HepG2 (cell line): ENCODE measurements at regions not wholly inside any gene's neighbourhood (a gene's known extent, or its start where the extent isn't known, plus 50 kb on each side); places are given as distances from the start of the nearest gene placed in this dataset.

Experiments used
- ATAC-seq: fragments of 200-7000 bp; cut with Tn5 transposase; 3 replicates; pipeline ENCODE4 v1.9.1; 2020; ENCODE audit warnings: mild to moderate bottlenecking, moderate library complexity
- BruUV-seq: library from RNA; stranded (reverse); fragments of 400-500 nt; replicated peaks from 2 replicates; lab custom pipeline; 2021; lab: Mats Ljungman, UMichigan
- CTCF ChIA-PET: fragments of 300-600 bp; formaldehyde crosslinking; extraction: SDS; loops from one replicate; lab custom pipeline; 2021; ENCODE audit warnings: low total read pairs, inconsistent platforms, low intra/inter-chr PET ratio; lab: Yijun Ruan, JAX
- POLR2A ChIA-PET: fragments of 350-600 bp; sonication (Branson Sonifier 250); formaldehyde crosslinking; loops from one replicate; lab custom pipeline; 2020; ENCODE audit warnings: antibody characterized with exemption, inconsistent platforms; lab: Yijun Ruan, JAX
- DNase-seq: peaks from one replicate; pipeline ENCODE4 v3.0.0-alpha.2; 2015; ENCODE audit warnings: low spot score
- FAIRE-seq: peaks from 3 replicates; lab custom pipeline; 2011; peaks lifted over from hg19 to GRCh38; lab: Jason Lieb, UNC
- H2AFZ ChIP-seq: one replicate; pipeline ENCODE4 v1.6.1; 2011; ENCODE audit warnings: low read length, inconsistent platforms
- H3K27ac ChIP-seq: fragments of 300-600 bp; 3 replicates; pipeline ENCODE4 v1.8.0; 2011; ENCODE audit warnings: mixed run types, mild to moderate bottlenecking, mixed read lengths, low read length, inconsistent platforms; ENCODE audit not compliant: insufficient read depth; ENCODE audit errors: extremely low read length
- H3K27me3 ChIP-seq, 2 experiments: fragments of 200-600 bp in 1 of 2; 2 replicates in 1 of 2; 3 replicates in 1 of 2; pipeline versions ENCODE4 v1.6.0 to v1.8.0; 2011; ENCODE audit warnings: low read length in 2 of 2, mild to moderate bottlenecking in 2 of 2, moderate library complexity in 2 of 2, inconsistent platforms in 1 of 2; ENCODE audit not compliant: insufficient read depth in 2 of 2, control insufficient read depth in 1 of 2
- H3K36me3 ChIP-seq, 2 experiments: fragments of 200-600 bp in 1 of 2; replicated peaks in 1 of 2; 2 replicates in 1 of 2; 3 replicates in 1 of 2; pipeline versions ENCODE4 v1.5.1 to v1.8.0; 2011; ENCODE audit warnings: low read length in 2 of 2, inconsistent platforms in 1 of 2; ENCODE audit not compliant: insufficient read depth in 2 of 2, control insufficient read depth in 1 of 2
- H3K4me1 ChIP-seq: 2 replicates; pipeline ENCODE4 v1.5.1; 2012; ENCODE audit warnings: low read length, inconsistent platforms; ENCODE audit not compliant: insufficient read depth
- H3K4me2 ChIP-seq: 2 replicates; pipeline ENCODE4 v1.6.0; 2011; ENCODE audit warnings: low read depth, low read length, inconsistent platforms
- H3K4me3 ChIP-seq, 3 experiments: fragments of 200-600 bp in 1 of 3; sonication (generic), shearing (Covaris generic) in 1 of 3; replicated peaks in 1 of 3; 2 replicates each; pipeline ENCODE4 v1.5.1; 2011 to 2016; ENCODE audit warnings: low read length in 3 of 3, inconsistent platforms in 2 of 3, low read depth in 2 of 3, mild to moderate bottlenecking in 2 of 3, control low read depth in 1 of 3, mixed read lengths in 1 of 3; ENCODE audit not compliant: insufficient read depth in 1 of 3
- H3K79me2 ChIP-seq: one replicate; pipeline ENCODE4 v1.6.1; 2011; ENCODE audit warnings: low read length, inconsistent platforms; ENCODE audit not compliant: insufficient read depth
- H3K9ac ChIP-seq: 2 replicates; pipeline ENCODE4 v1.6.0; 2011; ENCODE audit warnings: mild to moderate bottlenecking, low read depth, low read length, inconsistent platforms; ENCODE audit not compliant: insufficient read depth
- H3K9me3 ChIP-seq: 2 replicates; pipeline ENCODE4 v1.5.1; 2012; ENCODE audit warnings: mild to moderate bottlenecking, low read length
- H4K20me1 ChIP-seq: 2 replicates; pipeline ENCODE4 v1.6.0; 2011; ENCODE audit warnings: inconsistent platforms, mild to moderate bottlenecking, low read length, moderate library complexity; ENCODE audit not compliant: insufficient read depth
- CENPT ChIP-seq: sonication (generic); formaldehyde crosslinking; IDR thresholded peaks from 2 replicates; pipeline ENCODE4 v1.8.0; 2022; ENCODE audit warnings: low read depth, mild to moderate bottlenecking, moderate library complexity, missing genetic modification reagents
- KAT8 ChIP-seq: IDR thresholded peaks from 2 replicates; pipeline ENCODE4 v1.6.1; 2016; ENCODE audit warnings: missing genetic modification reagents, missing compliant biosample characterization
- KMT2B ChIP-seq: IDR thresholded peaks from 2 replicates; pipeline ENCODE4 v1.6.1; 2016; ENCODE audit warnings: missing genetic modification reagents, missing compliant biosample characterization
- PCBP1 ChIP-seq: fragments of 200-400 bp; formaldehyde crosslinking; IDR thresholded peaks from 2 replicates; pipeline ENCODE4 v1.6.1; 2017; ENCODE audit warnings: mild to moderate bottlenecking, low read depth, low read length, borderline replicate concordance
- SNAI1 ChIP-seq: sonication (generic); formaldehyde crosslinking; IDR thresholded peaks from 2 replicates; pipeline ENCODE4 v1.5.0; 2020; ENCODE audit warnings: mild to moderate bottlenecking, missing genetic modification reagents, borderline replicate concordance
- SOX5 ChIP-seq: IDR thresholded peaks from 2 replicates; pipeline ENCODE4 v1.6.1; 2016; ENCODE audit warnings: borderline replicate concordance
- SUZ12 ChIP-seq: fragments of 150-350 bp; IDR thresholded peaks from 2 replicates; pipeline ENCODE4 v1.6.1; 2014; ENCODE audit warnings: low read depth, low read length
- TARDBP ChIP-seq: sonication (generic); formaldehyde crosslinking; IDR thresholded peaks from 2 replicates; pipeline ENCODE4 v1.8.0; 2022; ENCODE audit warnings: mild to moderate bottlenecking, missing genetic modification reagents
- U2AF1 ChIP-seq: fragments of 200-400 bp; formaldehyde crosslinking; optimal IDR thresholded peaks from 2 replicates; pipeline ENCODE3; 2017; ENCODE audit warnings: mild to moderate bottlenecking, low read depth, low read length
- ZFP36L2 ChIP-seq: sonication (generic); formaldehyde crosslinking; IDR thresholded peaks from 2 replicates; pipeline ENCODE4 v1.4.0; 2020; ENCODE audit warnings: missing genetic modification reagents
- ZIK1 ChIP-seq: sonication (generic); formaldehyde crosslinking; IDR thresholded peaks from 2 replicates; pipeline ENCODE4 v1.5.0; 2020; ENCODE audit warnings: mild to moderate bottlenecking, low read depth, missing genetic modification reagents, borderline replicate concordance
- ZNF350 ChIP-seq: sonication (generic); formaldehyde crosslinking; IDR thresholded peaks from 2 replicates; pipeline ENCODE4 v1.4.0; 2020; ENCODE audit warnings: mild to moderate bottlenecking, low read depth, missing genetic modification reagents, borderline replicate concordance
- ZNF430 ChIP-seq: sonication (generic); formaldehyde crosslinking; IDR thresholded peaks from 2 replicates; pipeline ENCODE4 v1.9.0; 2021; ENCODE audit warnings: mild to moderate bottlenecking, missing genetic modification reagents
- ZNF567 ChIP-seq: sonication (generic); formaldehyde crosslinking; IDR thresholded peaks from 2 replicates; pipeline ENCODE4 v1.8.1; 2023; ENCODE audit warnings: mild to moderate bottlenecking, missing genetic modification reagents, borderline replicate concordance
- ZNF841 ChIP-seq: sonication (generic); formaldehyde crosslinking; IDR thresholded peaks from 2 replicates; pipeline ENCODE4 v1.8.1; 2023; ENCODE audit warnings: missing genetic modification reagents, borderline replicate concordance
- WGBS: methylation state at CpG from one replicate; pipeline ENCODE4 v1.1.6; 2017; ENCODE audit warnings: low lambda C conversion rate; 5-methylcytosine and 5-hydroxymethylcytosine counted together
- in situ Hi-C: cut with HindIII; loops from 2 replicates; pipeline ENCODE4 v1.10.0; 2017; ENCODE audit warnings: low pct_unique_long_range_greater_than_20kb; ENCODE audit not compliant: extremely low pct_ligation_motif_present
- intact Hi-C: fragments of 100-400 bp; cut with micrococcal nuclease; formaldehyde crosslinking; loops from one replicate; pipeline ENCODE4 v1.10.0; 2022; ENCODE audit not compliant: unreplicated experiment
- TF ChIP-seq, protein P1 (sequence below): sonication (generic); formaldehyde crosslinking; IDR thresholded peaks from 2 replicates; pipeline ENCODE4 v1.4.0; 2020; ENCODE audit warnings: low read depth, mild to moderate bottlenecking, missing genetic modification reagents

DNA sequence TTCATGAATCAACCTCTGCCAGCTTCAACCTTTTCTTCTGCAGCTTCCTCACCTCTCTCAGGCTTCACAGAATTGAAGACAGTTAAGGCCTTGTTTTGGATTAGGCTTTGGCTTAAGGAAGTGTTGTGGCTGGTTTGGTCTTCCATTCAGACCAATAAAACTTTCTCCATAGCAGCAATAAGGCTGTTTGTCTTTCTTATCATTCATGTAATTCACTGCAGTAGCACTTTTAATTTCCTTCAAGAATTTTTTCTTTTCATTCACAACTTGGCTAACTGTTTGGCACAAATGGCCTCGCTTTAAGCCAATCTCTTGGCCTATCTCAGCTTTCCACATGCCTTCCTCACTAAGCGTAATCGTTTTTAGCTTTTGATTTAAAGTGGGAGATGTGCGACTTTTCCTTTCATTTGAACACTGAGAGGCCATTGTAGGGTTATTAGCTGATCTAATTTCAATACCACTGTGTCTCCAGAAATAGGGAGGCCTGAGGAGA lies 229.5 kb downstream of the IPO8 start:
- H3K79me2 ChIP-seq = no peaks in the 10 kb centered on the region
- ATAC-seq (no peak), FAIRE-seq (no peak), DNase-seq (no peak)
- 46% methylated on average over 4 of the region's 4 CpGs for WGBS
- H3K4me3 ChIP-seq = no peak overlapping the region
- H2AFZ ChIP-seq = peak overlapping the region; percentile 40
- no peaks in the 10 kb centered on the region for H3K36me3 ChIP-seq
- TF ChIP-seq ZFP36L2 (CRISPR knock-in tag) (no peak), SOX5 (CRISPR knock-in tag) (no peak), ZNF567 (CRISPR knock-in tag) (no peak), SUZ12 (no peak), ZNF430 (CRISPR knock-in tag) (no peak), SNAI1 (no peak), KMT2B (CRISPR knock-in tag) (no peak), CENPT (CRISPR knock-in tag) (no peak), KAT8 (CRISPR knock-in tag) (no peak), ZNF350 (CRISPR knock-in tag) (no peak), PCBP1 (no peak), TARDBP (CRISPR knock-in tag) (no peak), U2AF1 (no peak), ZNF841 (CRISPR knock-in tag) (no peak), ZIK1 (no peak)
- TF ChIP-seq, protein P1, sequence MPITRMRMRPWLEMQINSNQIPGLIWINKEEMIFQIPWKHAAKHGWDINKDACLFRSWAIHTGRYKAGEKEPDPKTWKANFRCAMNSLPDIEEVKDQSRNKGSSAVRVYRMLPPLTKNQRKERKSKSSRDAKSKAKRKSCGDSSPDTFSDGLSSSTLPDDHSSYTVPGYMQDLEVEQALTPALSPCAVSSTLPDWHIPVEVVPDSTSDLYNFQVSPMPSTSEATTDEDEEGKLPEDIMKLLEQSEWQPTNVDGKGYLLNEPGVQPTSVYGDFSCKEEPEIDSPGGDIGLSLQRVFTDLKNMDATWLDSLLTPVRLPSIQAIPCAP (CRISPR knock-in tag) = no peak
- no peaks in the 10 kb centered on the region for H4K20me1 ChIP-seq
- ChIA-PET CTCF (no interaction called here), POLR2A (no interaction called here)
- H3K4me2 ChIP-seq = no peak overlapping the region
- H3K9ac ChIP-seq = no peak overlapping the region
- H3K27ac ChIP-seq = no peak overlapping the region
- no TSS peak for BruUV-seq
- no peaks in the 10 kb centered on the region; a peak in 1 of 5 replicates for H3K27me3 ChIP-seq
- intact Hi-C loops (no loop called here), in situ Hi-C loops (no loop called here)
- 0 out of 2 replicates have a peak, but pooled peaks cover 5% of the 10 kb centered on the region for H3K4me1 ChIP-seq
- H3K9me3 ChIP-seq = peaks cover 12% of the 10 kb centered on the region
